K562 (cell line): ENCODE measurements at regions not wholly inside any gene's neighbourhood (a gene's known extent, or its start where the extent isn't known, plus 50 kb on each side); places are given as distances from the start of the nearest gene placed in this dataset.

Experiments used
- ATAC-seq: fragments of 200-7000 bp; cut with Tn5 transposase; 3 replicates; pipeline ENCODE4 v1.9.1; 2020; ENCODE audit warnings: moderate library complexity
- BruUV-seq: library from RNA; stranded (reverse); fragments of 400-500 nt; replicated peaks from 2 replicates; lab custom pipeline; 2021; lab: Mats Ljungman, UMichigan
- CTCF ChIA-PET: fragments of 300-600 bp; formaldehyde crosslinking; extraction: SDS; loops from one replicate; lab custom pipeline; 2021; ENCODE audit warnings: low intra/inter-chr PET ratio; lab: Yijun Ruan, JAX
- POLR2A ChIA-PET: fragments of 300-600, 350-650 bp; sonication (Branson Sonifier 250); formaldehyde crosslinking; extraction: SDS; loops from one replicate; lab custom pipeline; 2021; ENCODE audit warnings: antibody characterized with exemption, inconsistent platforms; lab: Yijun Ruan, JAX
- DNase-seq, 4 experiments: peaks; one replicate each; pipeline versions ENCODE4 v3.0.0 to v3.0.0-alpha.2; 2011 to 2018; ENCODE audit warnings: low spot score in 3 of 4, mixed read lengths in 3 of 4; ENCODE audit errors: extremely low read depth in 1 of 4
- FAIRE-seq: peaks from 2 replicates; lab custom pipeline; 2011; peaks lifted over from hg19 to GRCh38; lab: Jason Lieb, UNC
- H2AFZ ChIP-seq: 2 replicates; pipeline ENCODE4 v1.6.0; 2011; ENCODE audit warnings: low read depth, low read length, control low read depth, inconsistent platforms
- H3K27ac ChIP-seq: fragments of 200-600 bp; 3 replicates; pipeline ENCODE4 v1.8.0; 2011; ENCODE audit warnings: low read depth, mild to moderate bottlenecking, control low read depth, inconsistent platforms, low read length, moderate library complexity, mixed read lengths; ENCODE audit errors: extremely low read depth
- H3K27me3 ChIP-seq, 2 experiments: fragments of 300-600 bp in 1 of 2; 2 replicates in 1 of 2; 3 replicates in 1 of 2; pipeline versions ENCODE4 v1.6.0 to v1.8.0; 2011; ENCODE audit warnings: inconsistent platforms in 2 of 2, low read length in 2 of 2, mild to moderate bottlenecking in 1 of 2, mixed read lengths in 1 of 2, moderate library complexity in 1 of 2; ENCODE audit not compliant: control insufficient read depth in 2 of 2, insufficient read depth in 2 of 2
- H3K36me3 ChIP-seq: fragments of 300-600 bp; 3 replicates; pipeline ENCODE4 v1.8.0; 2011; ENCODE audit warnings: mild to moderate bottlenecking, low read length, inconsistent platforms; ENCODE audit not compliant: control insufficient read depth, insufficient read depth
- H3K4me1 ChIP-seq, 2 experiments: fragments of 200-600 bp in 1 of 2; replicated peaks in 1 of 2; 2 replicates in 1 of 2; 3 replicates in 1 of 2; pipeline versions ENCODE4 v1.5.1 to v1.8.0; 2011; ENCODE audit warnings: inconsistent platforms in 2 of 2, low read length in 2 of 2, mild to moderate bottlenecking in 1 of 2, mixed read lengths in 1 of 2, moderate library complexity in 1 of 2; ENCODE audit not compliant: control insufficient read depth in 2 of 2, insufficient read depth in 2 of 2
- H3K4me2 ChIP-seq: 2 replicates; pipeline ENCODE4 v1.6.1; 2011; ENCODE audit warnings: low read length, control low read depth, inconsistent platforms, mixed read lengths; ENCODE audit not compliant: insufficient read depth
- H3K4me3 ChIP-seq: fragments of 200-600 bp; sonication (generic), shearing (Covaris generic); 2 replicates; pipeline ENCODE4 v1.5.1; 2016; ENCODE audit warnings: control low read depth, inconsistent platforms
- H3K79me2 ChIP-seq: fragments of 200-600 bp; 3 replicates; pipeline ENCODE4 v1.8.0; 2011; ENCODE audit warnings: low read length, inconsistent platforms; ENCODE audit not compliant: control insufficient read depth, insufficient read depth
- H3K9ac ChIP-seq, 2 experiments: 2 replicates each; pipeline versions ENCODE4 v1.6.0 to v1.6.1; 2011; ENCODE audit warnings: low read depth in 2 of 2, low read length in 2 of 2, control low read depth in 1 of 2, inconsistent platforms in 1 of 2, mild to moderate bottlenecking in 1 of 2, mixed read lengths in 1 of 2; ENCODE audit not compliant: insufficient read depth in 1 of 2
- H3K9me1 ChIP-seq: one replicate; pipeline ENCODE4 v1.6.0; 2011; ENCODE audit warnings: inconsistent platforms, mild to moderate bottlenecking, low read length, moderate library complexity; ENCODE audit not compliant: control insufficient read depth, insufficient read depth
- H3K9me3 ChIP-seq: replicated peaks from 2 replicates; pipeline ENCODE4 v1.5.1; 2011; ENCODE audit warnings: low read depth, low read length, inconsistent platforms; ENCODE audit not compliant: control insufficient read depth, insufficient read depth
- H4K20me1 ChIP-seq: replicated peaks from 2 replicates; pipeline ENCODE4 v1.6.1; 2011; ENCODE audit warnings: low read length, inconsistent platforms, mixed read lengths; ENCODE audit not compliant: control insufficient read depth, insufficient read depth
- BACH1 ChIP-seq: fragments of 200-800 bp; sonication (Bioruptor generic); IDR thresholded peaks from 2 replicates; pipeline ENCODE4 v1.6.1; 2016; ENCODE audit warnings: missing genetic modification characterization, missing compliant biosample characterization
- C11orf30 ChIP-seq: fragments of 450-650 bp; IDR thresholded peaks from 2 replicates; pipeline ENCODE4 v1.6.1; 2016; ENCODE audit warnings: low read depth, mild to moderate bottlenecking
- FOXJ3 ChIP-seq: sonication (generic); formaldehyde crosslinking; IDR thresholded peaks from 2 replicates; pipeline ENCODE4 v1.4.0; 2020; ENCODE audit warnings: mild to moderate bottlenecking, missing genetic modification reagents
- MAFF ChIP-seq: IDR thresholded peaks from 2 replicates; pipeline ENCODE4 v1.6.1; 2012; ENCODE audit warnings: low read length, improper control_type of control experiment
- MAFG ChIP-seq: fragments of 450-650 bp; conservative IDR thresholded peaks from 2 replicates; pipeline ENCODE4 v1.6.1; 2016; ENCODE audit warnings: missing genetic modification characterization, missing compliant biosample characterization
- MAFK ChIP-seq: IDR thresholded peaks from 2 replicates; pipeline ENCODE4 v1.6.1; 2011; ENCODE audit warnings: low read length, improper control_type of control experiment
- MITF ChIP-seq: IDR thresholded peaks from 2 replicates; pipeline ENCODE4 v1.6.1; 2014; ENCODE audit warnings: antibody characterized with exemption
- NFE2L1 ChIP-seq: fragments of 450-650 bp; IDR thresholded peaks from 2 replicates; pipeline ENCODE4 v1.6.1; 2016; ENCODE audit warnings: missing genetic modification characterization, low read depth, mild to moderate bottlenecking, missing compliant biosample characterization, moderate library complexity, borderline replicate concordance
- SMC3 ChIP-seq: conservative IDR thresholded peaks from 2 replicates; pipeline ENCODE4 v1.6.1; 2011; ENCODE audit warnings: low read depth, low read length, improper control_type of control experiment; ENCODE audit not compliant: insufficient read depth
- ZNF316 ChIP-seq: fragments of 450-650 bp; IDR thresholded peaks from 2 replicates; pipeline ENCODE4 v1.6.1; 2016
- WGBS: fragments of 100-300 bp; shearing (Covaris generic); methylation state at CpG from one replicate; pipeline ENCODE4 v1.1.6; 2016; ENCODE audit warnings: low coverage, mixed read lengths; ENCODE audit not compliant: insufficient coverage; ENCODE audit errors: missing lambda C conversion rate; 5-methylcytosine and 5-hydroxymethylcytosine counted together
- in situ Hi-C: fragments of 300-500 bp; cut with MboI; formaldehyde crosslinking; loops from 4 replicates; pipeline ENCODE4 v1.15.0; 2018; ENCODE audit warnings: inconsistent platforms, mixed read lengths
- intact Hi-C: fragments of 100-400 bp; cut with micrococcal nuclease; formaldehyde crosslinking; loops from 2 replicates; pipeline ENCODE4 v1.14.2; 2022
- TF ChIP-seq, protein P1 (sequence below), 2 experiments: fragments of 200-800 bp in 1 of 2; sonication (Bioruptor generic) in 1 of 2; sonication (generic) in 1 of 2; formaldehyde crosslinking in 1 of 2; IDR thresholded peaks in 1 of 2; conservative IDR thresholded peaks in 1 of 2; 2 replicates each; pipeline versions ENCODE4 v1.5.0 to v1.6.1; 2016 to 2020; ENCODE audit warnings: missing compliant biosample characterization in 1 of 2, missing genetic modification characterization in 1 of 2, missing genetic modification reagents in 1 of 2

GRCh38 chr10:9608602-9609001 lies 1409.1 kb upstream of the CELF2 start (continued):
- TF ChIP-seq SMC3: no peak
- TF ChIP-seq FOXJ3 (CRISPR knock-in tag): no peak

- POLR2A ChIA-PET: no interaction called here
- ATAC-seq: no peak
- no peak for FAIRE-seq
- Histone ChIP-seq H3K9me3 (no peaks in the 10 kb centered on the region), H3K9me1 (no peaks in the 10 kb centered on the region), H3K4me1 (no peaks in the 10 kb centered on the region), H3K4me2 (no peak overlapping the region), H3K27me3 (no peaks in the 10 kb centered on the region), H4K20me1 (no peaks in the 10 kb centered on the region), H3K36me3 (no peaks in the 10 kb centered on the region), H2AFZ (no peak overlapping the region), H3K27ac (no peak overlapping the region), H3K79me2 (no peaks in the 10 kb centered on the region), H3K4me3 (no peak overlapping the region), H3K9ac (no peak overlapping the region)
- TF ChIP-seq, protein P1, sequence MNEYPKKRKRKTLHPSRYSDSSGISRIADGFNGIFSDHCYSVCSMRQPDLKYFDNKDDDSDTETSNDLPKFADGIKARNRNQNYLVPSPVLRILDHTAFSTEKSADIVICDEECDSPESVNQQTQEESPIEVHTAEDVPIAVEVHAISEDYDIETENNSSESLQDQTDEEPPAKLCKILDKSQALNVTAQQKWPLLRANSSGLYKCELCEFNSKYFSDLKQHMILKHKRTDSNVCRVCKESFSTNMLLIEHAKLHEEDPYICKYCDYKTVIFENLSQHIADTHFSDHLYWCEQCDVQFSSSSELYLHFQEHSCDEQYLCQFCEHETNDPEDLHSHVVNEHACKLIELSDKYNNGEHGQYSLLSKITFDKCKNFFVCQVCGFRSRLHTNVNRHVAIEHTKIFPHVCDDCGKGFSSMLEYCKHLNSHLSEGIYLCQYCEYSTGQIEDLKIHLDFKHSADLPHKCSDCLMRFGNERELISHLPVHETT (CRISPR knock-in tag; conservative IDR thresholded peaks at IDR 0.05 in 1 of 2, IDR thresholded peaks at IDR 0.05 in 1 of 2): no peak
- peak; percentile 74; the same call in 1 of the 2 replicates for TF ChIP-seq NFE2L1 (tag)
- peak; percentile 55 for TF ChIP-seq MAFF
- TF ChIP-seq MITF: no peak
- TF ChIP-seq MAFG: peak; percentile 86
- peak; percentile 34 for TF ChIP-seq ZNF316
- 0 out of 2 replicates have a peak, but pooled peaks have one; percentile 10 for TF ChIP-seq C11orf30
- TF ChIP-seq BACH1 (tag): peak; percentile 45; the same call in 1 of the 2 replicates
- peak; percentile 24; the same call in 1 of the 2 replicates for TF ChIP-seq MAFK
- in situ Hi-C loops: no loop called here
- DNase-seq: no peak
- CTCF ChIA-PET: no interaction called here
- intact Hi-C loops: no loop called here
- BruUV-seq: no TSS peak
- 2% methylated on average over 8 of the region's 8 CpGs for WGBS
Observed at GRCh38 chr10:9613338-9614075, 1404.2 kb upstream of the CELF2 start.
